Rectal smooth muscle tissue (tissue), 1 donor: ENCODE measurements at regions not wholly inside any gene's neighbourhood (a gene's known extent, or its start where the extent isn't known, plus 50 kb on each side); places are given as distances from the start of the nearest gene placed in this dataset.
A peak's percentile ranks its signal among the peaks of the same experiment; 100 is the strongest.

Experiments
- H3K27ac ChIP-seq: one replicate; pipeline ENCODE4 v1.7.0; 2013; ENCODE audit warnings: low read depth, low read length, inconsistent platforms
- H3K27me3 ChIP-seq: one replicate; pipeline ENCODE4 v1.7.0; 2013; ENCODE audit warnings: low read length; ENCODE audit not compliant: control insufficient read depth, insufficient read depth
- H3K36me3 ChIP-seq: one replicate; pipeline ENCODE4 v1.7.0; 2013; ENCODE audit warnings: low read length; ENCODE audit not compliant: control insufficient read depth, insufficient read depth
- H3K4me1 ChIP-seq: one replicate; pipeline ENCODE4 v1.7.0; 2013; ENCODE audit warnings: low read length; ENCODE audit not compliant: control insufficient read depth, insufficient read depth
- H3K4me3 ChIP-seq: one replicate; pipeline ENCODE4 v1.7.0; 2013; ENCODE audit warnings: low read length
- H3K9ac ChIP-seq: one replicate; pipeline ENCODE4 v1.7.0; 2013; ENCODE audit warnings: low read length

- Histone ChIP-seq H3K36me3 (no peaks in the 10 kb centered on the region), H3K4me3 (no peak overlapping the region), H3K27me3 (no peaks in the 10 kb centered on the region), H3K4me1 (no peaks in the 10 kb centered on the region), H3K9ac (no peak overlapping the region), H3K27ac (no peak overlapping the region)
These were observed 70.6 kb upstream of the SOX4 start for GRCh38 chr6:21522797-21523456.

GRCh38 chr6:21523652-21524051 is 69.9 kb upstream of the SOX4 start:
- no peak overlapping the region for H3K4me3 ChIP-seq
- no peak overlapping the region for H3K9ac ChIP-seq

GRCh38 chr6:21524201-21524600 is 69.3 kb upstream of the SOX4 start:
- H3K27ac ChIP-seq = no peak overlapping the region
- no peak overlapping the region for H3K4me3 ChIP-seq
- H3K9ac ChIP-seq = no peak overlapping the region
- H3K27me3 ChIP-seq = no peaks in the 10 kb centered on the region
- H3K4me1 ChIP-seq = no peaks in the 10 kb centered on the region
- no peaks in the 10 kb centered on the region for H3K36me3 ChIP-seq

More at GRCh38 chr6:21523652-21524051, 69.9 kb upstream of the SOX4 start:
- H3K27me3 ChIP-seq = no peaks in the 10 kb centered on the region
- H3K27ac ChIP-seq = no peak overlapping the region
- H3K36me3 ChIP-seq = no peaks in the 10 kb centered on the region
- no peaks in the 10 kb centered on the region for H3K4me1 ChIP-seq

GRCh38 chr6:21526974-21527373 is 66.6 kb upstream of the SOX4 start:
- Histone ChIP-seq H3K27ac (no peak overlapping the region), H3K9ac (no peak overlapping the region), H3K36me3 (no peaks in the 10 kb centered on the region), H3K27me3 (no peaks in the 10 kb centered on the region), H3K4me1 (no peaks in the 10 kb centered on the region), H3K4me3 (no peak overlapping the region)

DNA sequence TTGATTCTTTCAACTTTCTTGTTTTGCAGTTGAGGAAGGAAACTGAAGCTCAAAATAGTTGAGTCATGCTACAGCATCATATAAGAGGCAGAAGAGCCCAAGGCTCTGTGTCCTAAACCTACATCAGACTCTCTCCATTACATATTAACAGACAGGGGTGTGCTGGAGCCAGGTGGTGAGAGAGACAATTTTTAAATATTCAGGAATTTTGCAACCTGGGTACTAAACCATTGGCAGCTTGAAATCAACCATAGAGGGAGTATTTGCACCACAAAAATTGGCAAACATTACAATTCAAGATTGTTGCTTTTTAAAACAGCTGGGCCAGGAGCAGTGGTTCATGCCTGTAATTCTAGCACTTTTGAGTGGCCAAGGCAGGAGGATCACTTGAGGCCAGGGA is 65.8 kb upstream of the SOX4 start:
- H3K4me1 ChIP-seq = no peaks in the 10 kb centered on the region
- H3K9ac ChIP-seq = no peak overlapping the region
- no peak overlapping the region for H3K27ac ChIP-seq
- H3K36me3 ChIP-seq = no peaks in the 10 kb centered on the region
- H3K4me3 ChIP-seq = no peak overlapping the region
- H3K27me3 ChIP-seq = no peaks in the 10 kb centered on the region

- H3K4me3 ChIP-seq = no peak overlapping the region
- H3K27me3 ChIP-seq = no peaks in the 10 kb centered on the region
- H3K4me1 ChIP-seq = no peaks in the 10 kb centered on the region
- no peak overlapping the region for H3K9ac ChIP-seq
- H3K27ac ChIP-seq = no peak overlapping the region
- no peaks in the 10 kb centered on the region for H3K36me3 ChIP-seq
These were observed 64.1 kb upstream of the SOX4 start for GRCh38 chr6:21529431-21529830.

DNA sequence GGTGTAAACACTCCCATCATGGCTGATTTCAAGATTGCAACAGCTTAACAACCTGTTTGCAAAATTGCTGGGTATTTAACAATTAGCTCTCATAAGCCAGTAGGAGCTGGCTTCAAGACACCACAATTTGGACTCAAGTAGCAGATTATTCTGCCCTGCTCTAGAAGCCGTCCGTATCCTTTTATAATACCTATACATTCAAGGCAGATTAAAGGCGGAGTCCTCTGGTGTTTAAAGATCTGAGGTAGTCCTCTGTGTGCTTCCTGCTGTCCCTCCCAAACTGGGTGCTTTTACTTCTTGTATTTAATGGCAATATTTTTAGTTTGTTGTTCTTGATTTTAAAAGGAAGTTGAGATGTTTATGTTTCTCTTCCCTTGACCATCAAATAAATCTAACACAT is 62.2 kb upstream of the SOX4 start:
- Histone ChIP-seq H3K4me1 (no peaks in the 10 kb centered on the region), H3K27ac (no peak overlapping the region), H3K36me3 (no peaks in the 10 kb centered on the region), H3K9ac (no peak overlapping the region), H3K27me3 (no peaks in the 10 kb centered on the region), H3K4me3 (no peak overlapping the region)

GRCh38 chr6:21533678-21534077 is 59.9 kb upstream of the SOX4 start:
- H3K4me3 ChIP-seq = no peak overlapping the region
- no peaks in the 10 kb centered on the region for H3K36me3 ChIP-seq
- H3K4me1 ChIP-seq = no peaks in the 10 kb centered on the region
- H3K9ac ChIP-seq = no peak overlapping the region
- no peaks in the 10 kb centered on the region for H3K27me3 ChIP-seq
- H3K27ac ChIP-seq = no peak overlapping the region

GRCh38 chr6:21536280-21536766 is 57.2 kb upstream of the SOX4 start:
- H3K9ac ChIP-seq = no peak overlapping the region
- H3K27ac ChIP-seq = no peak overlapping the region
- H3K27me3 ChIP-seq = no peaks in the 10 kb centered on the region
- no peaks in the 10 kb centered on the region for H3K4me1 ChIP-seq
- H3K36me3 ChIP-seq = no peaks in the 10 kb centered on the region
- H3K4me3 ChIP-seq = no peak overlapping the region

GRCh38 chr6:21537637-21538036 is 55.9 kb upstream of the SOX4 start:
- Histone ChIP-seq H3K4me1 (no peaks in the 10 kb centered on the region), H3K9ac (no peak overlapping the region), H3K36me3 (no peaks in the 10 kb centered on the region), H3K27me3 (no peaks in the 10 kb centered on the region), H3K4me3 (no peak overlapping the region), H3K27ac (peak overlapping the region; percentile 18)

GRCh38 chr6:21538186-21538798 is 55.3 kb upstream of the SOX4 start:
- no peak overlapping the region for H3K9ac ChIP-seq
- H3K36me3 ChIP-seq = no peaks in the 10 kb centered on the region
- H3K4me1 ChIP-seq = no peaks in the 10 kb centered on the region
- no peaks in the 10 kb centered on the region for H3K27me3 ChIP-seq
- no peak overlapping the region for H3K4me3 ChIP-seq
- H3K27ac ChIP-seq = peak overlapping the region; percentile 70

GRCh38 chr6:21539621-21540100 is 53.9 kb upstream of the SOX4 start:
- Histone ChIP-seq H3K4me3 (no peak overlapping the region), H3K9ac (no peak overlapping the region), H3K36me3 (no peaks in the 10 kb centered on the region), H3K27ac (no peak overlapping the region), H3K4me1 (no peaks in the 10 kb centered on the region), H3K27me3 (no peaks in the 10 kb centered on the region)
